ENCODE measurements at regions not wholly inside any gene's neighbourhood (a gene's known extent, or its start where the extent isn't known, plus 50 kb on each side); places are given as distances from the start of the nearest gene placed in this dataset.

GRCh38 chr9:12091865-12092527 is 601.2 kb upstream of the TYRP1 start:
- no peak for TF ChIP-seq CTCF (IDR thresholded peaks at IDR 0.05)
- no peak overlapping the region for H3K27ac ChIP-seq

GRCh38 chr9:12094046-12094445 is 599.1 kb upstream of the TYRP1 start:
- DNase-seq (ENCODE audit: low spot score), result no peak
- H3K27ac ChIP-seq, result no peak overlapping the region
- H3K4me3 ChIP-seq, result no peak overlapping the region
- no peak for TF ChIP-seq CTCF (IDR thresholded peaks at IDR 0.05)

More at GRCh38 chr9:12091865-12092527, 601.2 kb upstream of the TYRP1 start:
- H3K4me3 ChIP-seq, result no peak overlapping the region
- no peak for DNase-seq (ENCODE audit: low spot score)

- no peak for TF ChIP-seq CTCF (IDR thresholded peaks at IDR 0.05)
- Histone ChIP-seq H3K27ac (no peak overlapping the region), H3K4me3 (no peak overlapping the region)
- DNase-seq (ENCODE audit: low spot score), result no peak
These were observed 597.3 kb upstream of the TYRP1 start for GRCh38 chr9:12095931-12096330.

GRCh38 chr9:12133416-12133815 is 559.8 kb upstream of the TYRP1 start:
- no peak overlapping the region for H3K27ac ChIP-seq
- no peak overlapping the region for H3K4me3 ChIP-seq
- DNase-seq (ENCODE audit: low spot score), result no peak
- TF ChIP-seq CTCF (IDR thresholded peaks at IDR 0.05), result no peak

- no peak for DNase-seq (ENCODE audit: low spot score)
- Histone ChIP-seq H3K27ac (no peak overlapping the region), H3K4me3 (no peak overlapping the region)
- TF ChIP-seq CTCF (IDR thresholded peaks at IDR 0.05), result no peak
These were observed 551.8 kb upstream of the TYRP1 start for GRCh38 chr9:12141422-12141821.

GRCh38 chr9:12155401-12156134 is 537.6 kb upstream of the TYRP1 start:
- TF ChIP-seq CTCF (IDR thresholded peaks at IDR 0.05), result no peak
- Histone ChIP-seq H3K4me3 (no peak overlapping the region), H3K27ac (no peak overlapping the region)
- DNase-seq (ENCODE audit: low spot score), result no peak

Measured in coronary artery (tissue), 2 donors.